Osteocyte (in vitro differentiated cells): ENCODE measurements at regions not wholly inside any gene's neighbourhood (a gene's known extent, or its start where the extent isn't known, plus 50 kb on each side); places are given as distances from the start of the nearest gene placed in this dataset.
A peak's percentile ranks its signal among the peaks of the same experiment; 100 is the strongest.

Source experiments
- DNase-seq: peaks from one replicate; pipeline ENCODE4 v3.0.0; 2021; ENCODE audit warnings: mixed read lengths; ENCODE audit not compliant: unreplicated experiment; ENCODE audit errors: extremely low spot score
- H3K27ac Mint-ChIP-seq: one replicate; pipeline ENCODE4 v1.8.0; 2021; ENCODE audit warnings: mild to moderate bottlenecking, mixed read lengths; ENCODE audit not compliant: unreplicated experiment
- H3K27me3 Mint-ChIP-seq: one replicate; pipeline ENCODE4 v1.8.0; 2021; ENCODE audit warnings: mixed read lengths; ENCODE audit not compliant: unreplicated experiment
- H3K36me3 Mint-ChIP-seq: one replicate; pipeline ENCODE4 v1.8.0; 2021; ENCODE audit warnings: mixed read lengths; ENCODE audit not compliant: unreplicated experiment
- H3K4me1 Mint-ChIP-seq: one replicate; pipeline ENCODE4 v1.8.0; 2021; ENCODE audit warnings: mixed read lengths; ENCODE audit not compliant: unreplicated experiment
- H3K4me3 Mint-ChIP-seq: one replicate; pipeline ENCODE4 v1.8.0; 2021; ENCODE audit warnings: mild to moderate bottlenecking, moderate library complexity, mixed read lengths; ENCODE audit not compliant: unreplicated experiment
- H3K9me3 Mint-ChIP-seq: one replicate; pipeline ENCODE4 v1.8.0; 2021; ENCODE audit warnings: mixed read lengths; ENCODE audit not compliant: unreplicated experiment
- CTCF ChIP-seq: fragments of 200-600 bp; sonication (generic); IDR thresholded peaks from 2 replicates; pipeline ENCODE4 v1.5.0; 2021; ENCODE audit warnings: antibody characterized with exemption, mild to moderate bottlenecking, moderate library complexity

- Mint-ChIP-seq H3K4me1 (peaks cover 22% of the 10 kb centered on the region), H3K27ac (peak overlapping the region; percentile 67), H3K27me3 (no peaks in the 10 kb centered on the region), H3K36me3 (no peaks in the 10 kb centered on the region), H3K4me3 (peak overlapping the region; percentile 58), H3K9me3 (no peaks in the 10 kb centered on the region)
- peak; percentile 41 for TF ChIP-seq CTCF
- DNase-seq = peak; percentile 88
Observed at GRCh38 chr5:159773062-159773924, 143.0 kb upstream of the ADRA1B start.

GRCh38 chr5:159774476-159775031, 141.7 kb upstream of the ADRA1B start:
- peaks cover 35% of the 10 kb centered on the region for H3K4me1 Mint-ChIP-seq
- no peak overlapping the region for H3K4me3 Mint-ChIP-seq
- TF ChIP-seq CTCF = no peak
- H3K9me3 Mint-ChIP-seq = no peaks in the 10 kb centered on the region
- no peaks in the 10 kb centered on the region for H3K27me3 Mint-ChIP-seq
- no peak for DNase-seq
- H3K36me3 Mint-ChIP-seq = no peaks in the 10 kb centered on the region
- H3K27ac Mint-ChIP-seq = no peak overlapping the region

DNA sequence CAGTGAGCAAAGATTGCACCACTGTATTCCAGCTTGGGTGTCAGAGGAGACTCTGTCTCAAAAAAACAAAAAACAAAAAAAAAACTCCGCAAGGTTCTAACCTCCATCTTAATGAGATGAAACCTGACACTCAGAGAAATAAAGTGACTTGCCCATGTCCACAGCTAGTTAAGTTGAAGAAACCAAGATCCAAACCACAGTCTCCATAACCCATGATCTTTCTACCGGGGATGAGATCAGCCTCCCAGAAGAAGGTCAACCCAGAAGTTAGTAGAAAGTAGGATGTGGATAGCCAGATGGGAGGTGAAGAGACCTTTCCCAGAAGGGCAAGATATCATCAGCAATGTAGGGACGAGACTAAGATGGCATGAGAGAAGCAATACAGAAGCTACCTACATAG, 140.4 kb upstream of the ADRA1B start:
- Mint-ChIP-seq H3K4me1 (peaks cover 46% of the 10 kb centered on the region), H3K4me3 (no peak overlapping the region), H3K9me3 (no peaks in the 10 kb centered on the region), H3K36me3 (no peaks in the 10 kb centered on the region), H3K27me3 (no peaks in the 10 kb centered on the region), H3K27ac (no peak overlapping the region)
- TF ChIP-seq CTCF = no peak
- no peak for DNase-seq

- Mint-ChIP-seq H3K36me3 (no peaks in the 10 kb centered on the region), H3K27ac (no peak overlapping the region), H3K4me3 (no peak overlapping the region), H3K27me3 (no peaks in the 10 kb centered on the region), H3K4me1 (peaks cover 59% of the 10 kb centered on the region), H3K9me3 (no peaks in the 10 kb centered on the region)
- DNase-seq = no peak
- TF ChIP-seq CTCF = no peak
Observed at GRCh38 chr5:159777049-159777660, 139.1 kb upstream of the ADRA1B start.

GRCh38 chr5:159779481-159779880, 136.8 kb upstream of the ADRA1B start:
- Mint-ChIP-seq H3K9me3 (no peaks in the 10 kb centered on the region), H3K27me3 (no peaks in the 10 kb centered on the region), H3K4me1 (peaks cover 64% of the 10 kb centered on the region), H3K36me3 (no peaks in the 10 kb centered on the region), H3K4me3 (no peak overlapping the region), H3K27ac (peak overlapping the region; percentile 84)
- no peak for DNase-seq
- no peak for TF ChIP-seq CTCF
